HEK293T (cell line): ENCODE measurements at regions not wholly inside any gene's neighbourhood (a gene's known extent, or its start where the extent isn't known, plus 50 kb on each side); places are given as distances from the start of the nearest gene placed in this dataset.

Experiments
- ARNT ChIP-seq: fragments of 450-650 bp; IDR thresholded peaks from 2 replicates; pipeline ENCODE4 v1.6.1; 2017; ENCODE audit warnings: mild to moderate bottlenecking
- BHLHE40 ChIP-seq: fragments of 450-650 bp; IDR thresholded peaks from 2 replicates; pipeline ENCODE4 v1.6.1; 2016; ENCODE audit warnings: mild to moderate bottlenecking, moderate library complexity, borderline replicate concordance
- CTBP1 ChIP-seq: fragments of 450-650 bp; IDR thresholded peaks from 2 replicates; pipeline ENCODE4 v1.6.1; 2016; ENCODE audit warnings: borderline replicate concordance
- ELF4 ChIP-seq: fragments of 450-650 bp; IDR thresholded peaks from 2 replicates; pipeline ENCODE4 v1.6.1; 2017; ENCODE audit warnings: antibody characterized with exemption
- FOXA1 ChIP-seq: fragments of 450-650 bp; IDR thresholded peaks from 2 replicates; pipeline ENCODE4 v1.6.1; 2016; ENCODE audit warnings: mild to moderate bottlenecking
- HDGF ChIP-seq: fragments of 450-650 bp; IDR thresholded peaks from 2 replicates; pipeline ENCODE4 v1.6.1; 2017; ENCODE audit warnings: antibody characterized with exemption, borderline replicate concordance
- SP1 ChIP-seq: fragments of 450-650 bp; IDR thresholded peaks from 2 replicates; pipeline ENCODE4 v1.6.1; 2017
- TARDBP ChIP-seq: fragments of 450-650 bp; IDR thresholded peaks from 2 replicates; pipeline ENCODE4 v1.6.1; 2016
- ZNF384 ChIP-seq: fragments of 450-650 bp; IDR thresholded peaks from 2 replicates; pipeline ENCODE4 v1.6.1; 2016

- TF ChIP-seq HDGF (no peak), BHLHE40 (no peak), ARNT (no peak), SP1 (no peak), CTBP1 (no peak), ELF4 (no peak), FOXA1 (no peak), ZNF384 (no peak), TARDBP (no peak)
Measured at GRCh38 chr6:170186941-170187668, 103.8 kb downstream of the DLL1 start.
